Smooth muscle cell (in vitro differentiated cells): ENCODE measurements at regions not wholly inside any gene's neighbourhood (a gene's known extent, or its start where the extent isn't known, plus 50 kb on each side); places are given as distances from the start of the nearest gene placed in this dataset.
"Not testable (repeated sequence)": the region's sequence is repeated elsewhere in the genome, so short reads cannot be mapped to it uniquely, and the experiment has no call there.

Experiments
- DNase-seq: peaks from one replicate; lab custom pipeline; 2025; ENCODE audit not compliant: unreplicated experiment; lab: John Stamatoyannopoulos, UW
- H2AFZ ChIP-seq: fragments of 200-600 bp; sonication (generic); 2 replicates; pipeline ENCODE4 v1.6.0; 2016; ENCODE audit warnings: antibody characterized with exemption, low read depth, mild to moderate bottlenecking
- H3F3A ChIP-seq: fragments of 200-600 bp; sonication (generic); 2 replicates; pipeline ENCODE4 v1.6.0; 2017; ENCODE audit warnings: antibody characterized with exemption, low read depth
- H3K27ac ChIP-seq: fragments of 200-600 bp; sonication (generic); 2 replicates; pipeline ENCODE4 v1.5.1; 2016; ENCODE audit warnings: low read depth, mild to moderate bottlenecking
- H3K27me3 ChIP-seq: fragments of 200-600 bp; sonication (generic); 2 replicates; pipeline ENCODE4 v1.6.1; 2016; ENCODE audit warnings: low read depth, mild to moderate bottlenecking
- H3K36me3 ChIP-seq: fragments of 200-600 bp; sonication (generic); 2 replicates; pipeline ENCODE4 v1.5.1; 2016; ENCODE audit warnings: low read depth
- H3K4me1 ChIP-seq: fragments of 200-600 bp; sonication (generic); 2 replicates; pipeline ENCODE4 v1.5.1; 2016; ENCODE audit warnings: low read depth
- H3K4me2 ChIP-seq: fragments of 200-600 bp; sonication (generic); 2 replicates; pipeline ENCODE4 v1.6.0; 2016; ENCODE audit warnings: mild to moderate bottlenecking
- H3K4me3 ChIP-seq: fragments of 200-600 bp; sonication (generic); 2 replicates; pipeline ENCODE4 v1.5.1; 2016; ENCODE audit warnings: mild to moderate bottlenecking
- H3K79me2 ChIP-seq: fragments of 200-600 bp; sonication (generic); 2 replicates; pipeline ENCODE4 v1.6.0; 2016; ENCODE audit warnings: low read depth, mild to moderate bottlenecking
- H3K9ac ChIP-seq: fragments of 200-600 bp; sonication (generic); 2 replicates; pipeline ENCODE4 v1.6.0; 2016; ENCODE audit warnings: low read depth
- H3K9me3 ChIP-seq: fragments of 200-600 bp; sonication (generic); replicated peaks from 2 replicates; pipeline ENCODE4 v1.5.1; 2016; ENCODE audit warnings: low read depth
- H4K20me1 ChIP-seq: fragments of 200-600 bp; sonication (generic); 2 replicates; pipeline ENCODE4 v1.6.0; 2016; ENCODE audit warnings: low read depth
- WGBS: methylation state at CpG from one replicate; pipeline ENCODE4 v1.1.7; 2016; ENCODE audit warnings: low lambda C conversion rate; 5-methylcytosine and 5-hydroxymethylcytosine counted together
- TF ChIP-seq, protein P1 (sequence below): fragments of 200-600 bp; sonication (generic); IDR thresholded peaks from 2 replicates; pipeline ENCODE4 v1.5.1; 2017; ENCODE audit warnings: borderline replicate concordance, mild to moderate bottlenecking, antibody characterized with exemption; ENCODE audit not compliant: insufficient read depth, poor library complexity, severe bottlenecking

- no peaks in the 10 kb centered on the region for H3K27me3 ChIP-seq
- H3K4me1 ChIP-seq, result no peaks in the 10 kb centered on the region
- no peaks in the 10 kb centered on the region for H3K79me2 ChIP-seq
- no peaks in the 10 kb centered on the region for H3F3A ChIP-seq
- TF ChIP-seq, protein P1, sequence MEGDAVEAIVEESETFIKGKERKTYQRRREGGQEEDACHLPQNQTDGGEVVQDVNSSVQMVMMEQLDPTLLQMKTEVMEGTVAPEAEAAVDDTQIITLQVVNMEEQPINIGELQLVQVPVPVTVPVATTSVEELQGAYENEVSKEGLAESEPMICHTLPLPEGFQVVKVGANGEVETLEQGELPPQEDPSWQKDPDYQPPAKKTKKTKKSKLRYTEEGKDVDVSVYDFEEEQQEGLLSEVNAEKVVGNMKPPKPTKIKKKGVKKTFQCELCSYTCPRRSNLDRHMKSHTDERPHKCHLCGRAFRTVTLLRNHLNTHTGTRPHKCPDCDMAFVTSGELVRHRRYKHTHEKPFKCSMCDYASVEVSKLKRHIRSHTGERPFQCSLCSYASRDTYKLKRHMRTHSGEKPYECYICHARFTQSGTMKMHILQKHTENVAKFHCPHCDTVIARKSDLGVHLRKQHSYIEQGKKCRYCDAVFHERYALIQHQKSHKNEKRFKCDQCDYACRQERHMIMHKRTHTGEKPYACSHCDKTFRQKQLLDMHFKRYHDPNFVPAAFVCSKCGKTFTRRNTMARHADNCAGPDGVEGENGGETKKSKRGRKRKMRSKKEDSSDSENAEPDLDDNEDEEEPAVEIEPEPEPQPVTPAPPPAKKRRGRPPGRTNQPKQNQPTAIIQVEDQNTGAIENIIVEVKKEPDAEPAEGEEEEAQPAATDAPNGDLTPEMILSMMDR, result no peak
- no peak for DNase-seq
- 71% methylated on average over 1 of the region's 1 CpG for whole genome bisulfite sequencing
- no peaks in the 10 kb centered on the region for H3K9me3 ChIP-seq
- no peak overlapping the region for H2AFZ ChIP-seq
- no peak overlapping the region for H3K4me2 ChIP-seq
- H4K20me1 ChIP-seq, result no peaks in the 10 kb centered on the region
- no peak overlapping the region for H3K27ac ChIP-seq
- H3K4me3 ChIP-seq, result no peak overlapping the region
- no peak overlapping the region for H3K9ac ChIP-seq
- no peaks in the 10 kb centered on the region for H3K36me3 ChIP-seq
These were observed 658.1 kb upstream of the ARRDC3 start for GRCh38 chr5:92041206-92041605.

DNA sequence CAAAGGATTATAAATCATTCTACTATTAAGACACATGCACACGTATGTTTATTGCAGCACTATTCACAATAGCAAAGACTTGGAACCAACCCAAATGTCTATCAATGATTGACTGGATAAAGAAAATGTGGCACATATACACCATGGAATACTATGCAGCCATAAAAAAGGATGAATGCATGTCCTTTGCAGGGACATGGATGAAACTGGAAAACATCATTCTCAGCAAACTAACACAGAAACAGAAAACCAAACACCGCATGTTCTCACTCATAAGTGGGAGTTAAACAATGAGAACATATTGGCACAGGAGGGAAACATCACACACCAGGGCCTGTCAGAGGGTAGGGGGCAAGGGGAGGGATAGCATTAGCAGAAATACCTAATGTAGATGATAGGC, 646.7 kb upstream of the ARRDC3 start:
- not testable (repeated sequence) for H3F3A ChIP-seq, H3K27me3 ChIP-seq, H3K4me3 ChIP-seq, H3K79me2 ChIP-seq, H3K36me3 ChIP-seq, H3K27ac ChIP-seq, H2AFZ ChIP-seq, H3K9ac ChIP-seq, H4K20me1 ChIP-seq, H3K9me3 ChIP-seq, H3K4me1 ChIP-seq, DNase-seq, H3K4me2 ChIP-seq
- 97% methylated on average over 2 of the region's 2 CpGs for WGBS

DNA sequence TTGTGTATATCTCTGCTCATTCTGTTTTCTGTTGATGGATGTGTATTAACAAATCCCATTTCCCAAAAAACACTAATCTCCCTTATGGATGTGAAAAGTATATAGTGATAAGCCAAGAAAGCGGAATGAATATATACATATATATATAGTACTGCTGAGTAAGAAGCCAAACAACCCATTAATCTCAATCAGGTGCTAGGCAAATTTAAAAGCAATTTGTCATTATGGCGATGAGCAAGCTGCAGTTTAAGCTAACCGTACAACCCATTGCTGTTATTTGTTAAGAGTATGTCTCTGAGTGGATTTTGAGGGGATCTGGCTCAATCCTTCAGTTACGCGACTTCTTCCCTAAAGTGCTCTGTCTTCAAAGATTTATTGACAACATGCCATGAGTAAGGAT, 640.4 kb upstream of the ARRDC3 start:
- no peak for DNase-seq
- Histone ChIP-seq H3K27me3 (no peaks in the 10 kb centered on the region), H3K4me3 (no peak overlapping the region), H3K36me3 (no peaks in the 10 kb centered on the region), H4K20me1 (no peaks in the 10 kb centered on the region), H3K4me1 (no peaks in the 10 kb centered on the region), H3K4me2 (no peak overlapping the region), H3K27ac (no peak overlapping the region), H2AFZ (peak overlapping the region; percentile 15), H3K9me3 (no peaks in the 10 kb centered on the region), H3K79me2 (no peaks in the 10 kb centered on the region), H3K9ac (no peak overlapping the region), H3F3A (no peaks in the 10 kb centered on the region)
- WGBS, result 49% methylated on average over 5 of the region's 5 CpGs
- TF ChIP-seq, protein P1, result no peak

- Histone ChIP-seq H4K20me1 (no peaks in the 10 kb centered on the region), H2AFZ (no peak overlapping the region), H3K9ac (no peak overlapping the region), H3K9me3 (no peaks in the 10 kb centered on the region), H3K4me1 (no peaks in the 10 kb centered on the region), H3K4me3 (no peak overlapping the region), H3K27me3 (no peaks in the 10 kb centered on the region), H3K36me3 (no peaks in the 10 kb centered on the region), H3K4me2 (no peak overlapping the region), H3K27ac (no peak overlapping the region), H3K79me2 (no peaks in the 10 kb centered on the region), H3F3A (no peaks in the 10 kb centered on the region)
- WGBS, result 71% methylated on average over 1 of the region's 1 CpG
- DNase-seq, result no peak
- TF ChIP-seq, protein P1, result no peak
These were observed 640.0 kb upstream of the ARRDC3 start for GRCh38 chr5:92023141-92023471.
